Coronary artery (tissue), 2 donors: ENCODE measurements at regions not wholly inside any gene's neighbourhood (a gene's known extent, or its start where the extent isn't known, plus 50 kb on each side); places are given as distances from the start of the nearest gene placed in this dataset.

Source experiments
- DNase-seq: peaks from one replicate; pipeline ENCODE4 v3.0.0-alpha.2; 2017; ENCODE audit warnings: low spot score
- H3K27ac ChIP-seq, 2 donors: fragments of 200-600 bp; sonication (generic); one replicate each; pipeline ENCODE4 v1.5.1; 2016 to 2019
- H3K4me3 ChIP-seq: fragments of 200-600 bp; sonication (generic); 2 replicates; pipeline ENCODE4 v1.5.1; 2016; ENCODE audit warnings: mild to moderate bottlenecking, moderate library complexity
- CTCF ChIP-seq: fragments of 200-600 bp; sonication (generic); IDR thresholded peaks from one replicate; pipeline ENCODE4 v1.5.1; 2019; ENCODE audit warnings: antibody characterized with exemption

GRCh38 chr20:54397292-54398140 is 77.9 kb upstream of the DOK5 start:
- DNase-seq = no peak
- no peak overlapping the region for H3K27ac ChIP-seq
- no peak for TF ChIP-seq CTCF

GRCh38 chr20:54398814-54399213 is 76.6 kb upstream of the DOK5 start:
- TF ChIP-seq CTCF = no peak
- DNase-seq = no peak
- Histone ChIP-seq H3K4me3 (no peak overlapping the region), H3K27ac (no peak overlapping the region)

More at GRCh38 chr20:54397292-54398140, 77.9 kb upstream of the DOK5 start:
- no peak overlapping the region for H3K4me3 ChIP-seq

GRCh38 chr20:54405540-54405939 is 69.9 kb upstream of the DOK5 start:
- no peak for TF ChIP-seq CTCF

GRCh38 chr20:54407459-54407858 is 67.9 kb upstream of the DOK5 start:
- TF ChIP-seq CTCF = no peak
- DNase-seq = no peak
- Histone ChIP-seq H3K27ac (no peak overlapping the region), H3K4me3 (no peak overlapping the region)

More at GRCh38 chr20:54405540-54405939, 69.9 kb upstream of the DOK5 start:
- Histone ChIP-seq H3K27ac (no peak overlapping the region), H3K4me3 (no peak overlapping the region)
- DNase-seq = no peak

- no peak for DNase-seq
- Histone ChIP-seq H3K27ac (no peak overlapping the region), H3K4me3 (no peak overlapping the region)
- TF ChIP-seq CTCF = no peak
Observed at GRCh38 chr20:54415967-54416366, 59.4 kb upstream of the DOK5 start.

GRCh38 chr20:54416770-54417169 is 58.6 kb upstream of the DOK5 start:
- H3K27ac ChIP-seq = no peak overlapping the region
- H3K4me3 ChIP-seq = no peak overlapping the region
- no peak for TF ChIP-seq CTCF
- no peak for DNase-seq

DNA sequence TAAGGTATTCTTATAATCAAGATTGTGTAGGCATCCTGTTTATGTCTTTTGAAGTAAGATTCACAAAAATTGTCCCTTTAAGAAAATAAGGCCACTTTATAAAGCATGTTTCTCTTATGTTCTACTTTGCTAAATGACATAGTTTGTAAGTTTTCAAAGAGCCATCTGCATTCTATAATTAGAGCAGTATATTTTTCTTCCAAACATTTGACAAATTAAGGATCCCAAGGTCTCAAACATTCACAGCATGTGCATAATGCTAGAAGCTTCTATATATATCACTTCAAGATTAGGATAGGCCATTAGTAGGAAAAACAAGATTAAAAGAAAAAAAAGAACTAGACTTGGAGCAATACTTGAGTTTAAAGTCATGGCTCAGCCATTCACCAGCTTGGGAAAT is 55.9 kb upstream of the DOK5 start:
- TF ChIP-seq CTCF = no peak
- H3K27ac ChIP-seq = no peak overlapping the region
- DNase-seq = no peak
- H3K4me3 ChIP-seq = no peak overlapping the region
